Activated CD8-positive, alpha-beta T cell treated with anti-CD3 and anti-CD28 coated beads for 36 hours (primary cell): ENCODE measurements at regions not wholly inside any gene's neighbourhood (a gene's known extent, or its start where the extent isn't known, plus 50 kb on each side); places are given as distances from the start of the nearest gene placed in this dataset.

Experiments
- ATAC-seq: fragments of 200-7000 bp; cut with Tn5 transposase; one replicate; pipeline ENCODE4 v1.10.0; 2021; ENCODE audit warnings: mild to moderate bottlenecking, moderate library complexity
- CTCF ChIA-PET: fragments of 350-600 bp; sonication (Branson Sonifier 250); formaldehyde crosslinking; loops from one replicate; lab custom pipeline; 2021; ENCODE audit warnings: antibody characterized with exemption; lab: Charles Lee
- POLR2A ChIA-PET: fragments of 350-600 bp; sonication (Branson Sonifier 250); formaldehyde crosslinking; loops from one replicate; lab custom pipeline; 2021; ENCODE audit warnings: antibody characterized with exemption; lab: Charles Lee
- DNase-seq: peaks from one replicate; pipeline ENCODE4 v3.0.0-alpha.2; 2020
- H3K27ac Mint-ChIP-seq: one replicate; pipeline ENCODE4 v1.8.0; 2021; ENCODE audit warnings: mild to moderate bottlenecking, mixed read lengths
- H3K27me3 Mint-ChIP-seq: one replicate; pipeline ENCODE4 v1.8.0; 2021; ENCODE audit warnings: mixed read lengths
- H3K36me3 Mint-ChIP-seq: one replicate; pipeline ENCODE4 v1.8.0; 2021; ENCODE audit warnings: low read depth, mixed read lengths
- H3K4me1 Mint-ChIP-seq: one replicate; pipeline ENCODE4 v1.8.0; 2021; ENCODE audit warnings: low read depth, mixed read lengths
- H3K4me3 Mint-ChIP-seq: one replicate; pipeline ENCODE4 v1.8.0; 2021; ENCODE audit warnings: mild to moderate bottlenecking, moderate library complexity, mixed read lengths
- H3K9me3 Mint-ChIP-seq: one replicate; pipeline ENCODE4 v1.8.0; 2021; ENCODE audit warnings: mixed read lengths
- CTCF ChIP-seq: fragments of 200-600 bp; IDR thresholded peaks from one replicate; pipeline ENCODE4 v1.8.0; 2022; ENCODE audit warnings: antibody characterized with exemption, mild to moderate bottlenecking
- intact Hi-C: fragments of 100-400 bp; cut with micrococcal nuclease; formaldehyde crosslinking; loops from one replicate; pipeline ENCODE4 v1.10.0; 2022

DNA sequence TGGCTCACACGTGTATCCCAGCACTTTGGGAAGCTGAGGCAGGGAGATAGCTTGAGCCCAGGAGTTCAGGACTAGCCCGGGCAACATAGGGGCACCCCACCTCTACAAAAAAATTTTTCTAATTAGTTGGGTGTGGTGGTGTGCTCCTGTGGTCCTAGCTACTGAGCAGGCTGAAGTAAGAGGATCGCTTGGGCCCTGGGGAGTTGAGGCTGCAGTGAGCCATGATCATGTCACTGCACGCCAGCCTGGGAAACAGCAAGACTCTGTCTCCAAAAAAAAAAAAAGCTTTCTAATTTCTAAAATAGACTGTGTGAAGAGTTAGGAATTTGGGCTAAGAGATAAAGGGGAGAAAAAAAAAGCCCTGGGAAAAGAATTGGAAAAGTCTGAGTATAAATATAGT, 51.9 kb upstream of the NAB1 start:
- intact Hi-C loops, result no loop called here
- Mint-ChIP-seq H3K4me3 (no peak overlapping the region), H3K27ac (no peak overlapping the region), H3K27me3 (no peaks in the 10 kb centered on the region), H3K9me3 (peaks cover 2% of the 10 kb centered on the region), H3K4me1 (peaks cover 16% of the 10 kb centered on the region), H3K36me3 (no peaks in the 10 kb centered on the region)
- POLR2A ChIA-PET, result no interaction called here
- DNase-seq (no peak), ATAC-seq (no peak)
- TF ChIP-seq CTCF, result no peak
- CTCF ChIA-PET, result interaction anchor here (0.6 kb wide), 1 partner anchor 254 kb away, joined by 3 read pairs; no protein-coding TSS in a partner anchor

GRCh38 chr2:190598621-190599020, 50.3 kb upstream of the NAB1 start:
- CTCF ChIA-PET, result no interaction called here
- no peak for TF ChIP-seq CTCF

GRCh38 chr2:190599073-190599472, 49.8 kb upstream of the NAB1 start:
- no peak for TF ChIP-seq CTCF
- CTCF ChIA-PET, result no interaction called here
- Mint-ChIP-seq H3K9me3 (peaks cover 2% of the 10 kb centered on the region), H3K4me3 (no peak overlapping the region), H3K27me3 (no peaks in the 10 kb centered on the region), H3K4me1 (peaks cover 16% of the 10 kb centered on the region), H3K36me3 (no peaks in the 10 kb centered on the region), H3K27ac (no peak overlapping the region)
- POLR2A ChIA-PET, result no interaction called here
- DNase-seq (no peak), ATAC-seq (peak; percentile 34)
- intact Hi-C loops, result no loop called here

More at GRCh38 chr2:190598621-190599020, 50.3 kb upstream of the NAB1 start:
- Mint-ChIP-seq H3K27me3 (no peaks in the 10 kb centered on the region), H3K4me1 (peaks cover 16% of the 10 kb centered on the region), H3K9me3 (peaks cover 2% of the 10 kb centered on the region), H3K27ac (no peak overlapping the region), H3K4me3 (no peak overlapping the region), H3K36me3 (no peaks in the 10 kb centered on the region)
- intact Hi-C loops, result no loop called here
- POLR2A ChIA-PET, result no interaction called here
- ATAC-seq (no peak), DNase-seq (no peak)
